GM12878 (cell line): ENCODE measurements at regions not wholly inside any gene's neighbourhood (a gene's known extent, or its start where the extent isn't known, plus 50 kb on each side); places are given as distances from the start of the nearest gene placed in this dataset.

ENCODE experiments used
- ATAC-seq: fragments of 200-7000 bp; cut with Tn5 transposase; 3 replicates; pipeline ENCODE4 v1.9.1; 2020; ENCODE audit warnings: mild to moderate bottlenecking, moderate library complexity
- BruUV-seq: library from RNA; stranded (reverse); fragments of 400-500 nt; replicated peaks from 2 replicates; lab custom pipeline; 2021; lab: Mats Ljungman, UMichigan
- CTCF ChIA-PET: fragments of 300-600 bp; sonication (Branson Sonifier 250); formaldehyde crosslinking; extraction: SDS; loops from one replicate; lab custom pipeline; 2021; ENCODE audit warnings: inconsistent platforms; lab: Yijun Ruan, JAX
- POLR2A ChIA-PET: fragments of 350-600 bp; formaldehyde crosslinking; extraction: SDS; loops from one replicate; lab custom pipeline; 2021; ENCODE audit warnings: inconsistent platforms; lab: Charles Lee
- RAD21 ChIA-PET: fragments of 300-600 bp; sonication (Branson Sonifier 250); formaldehyde crosslinking; loops from one replicate; lab custom pipeline; 2023; ENCODE audit warnings: antibody characterized with exemption; ENCODE audit not compliant: unreplicated experiment; lab: Charles Lee
- SMC1A ChIA-PET: fragments of 300-600 bp; sonication (Branson Sonifier 250); formaldehyde crosslinking; loops from one replicate; lab custom pipeline; 2023; ENCODE audit not compliant: unreplicated experiment, uncharacterized antibody; lab: Charles Lee
- DNase-seq: peaks from one replicate; pipeline ENCODE4 v3.0.0-alpha.2; 2011; ENCODE audit warnings: low read depth, low spot score
- FAIRE-seq: peaks from 3 replicates; lab custom pipeline; 2011; peaks lifted over from hg19 to GRCh38; lab: Jason Lieb, UNC
- H2AFZ ChIP-seq: 2 replicates; pipeline ENCODE4 v1.6.0; 2011; ENCODE audit warnings: low read depth, low read length, control low read depth; ENCODE audit not compliant: control insufficient read depth
- H3K27ac ChIP-seq: 2 replicates; pipeline ENCODE4 v1.5.1; 2011; ENCODE audit warnings: control low read depth; ENCODE audit not compliant: control insufficient read depth, insufficient read depth
- H3K27me3 ChIP-seq, 2 experiments: replicated peaks in 1 of 2; 2 replicates each; pipeline versions ENCODE4 v1.6.0 to v1.6.1; 2011; ENCODE audit warnings: low read length in 1 of 2; ENCODE audit not compliant: control insufficient read depth in 2 of 2, insufficient read depth in 2 of 2
- H3K36me3 ChIP-seq, 2 experiments: 2 replicates each; pipeline ENCODE4 v1.5.1; 2011; ENCODE audit warnings: low read length in 1 of 2; ENCODE audit not compliant: control insufficient read depth in 2 of 2, insufficient read depth in 2 of 2
- H3K4me1 ChIP-seq: 2 replicates; pipeline ENCODE4 v1.6.1; 2011; ENCODE audit warnings: mild to moderate bottlenecking, low read length, moderate library complexity, mixed read lengths; ENCODE audit not compliant: control insufficient read depth, insufficient read depth
- H3K4me2 ChIP-seq: 2 replicates; pipeline ENCODE4 v1.6.0; 2011; ENCODE audit warnings: control low read depth; ENCODE audit not compliant: control insufficient read depth, insufficient read depth
- H3K4me3 ChIP-seq: fragments of 200-600 bp; sonication (generic); 2 replicates; pipeline ENCODE4 v1.5.1; 2016
- H3K79me2 ChIP-seq: 2 replicates; pipeline ENCODE4 v1.6.0; 2011; ENCODE audit warnings: low read length; ENCODE audit not compliant: control insufficient read depth, insufficient read depth
- H3K9ac ChIP-seq: 2 replicates; pipeline ENCODE4 v1.8.0; 2011; ENCODE audit warnings: low read length, control low read depth, mixed read lengths; ENCODE audit not compliant: control insufficient read depth, insufficient read depth
- H3K9me3 ChIP-seq: replicated peaks from 3 replicates; pipeline ENCODE4 v1.5.1; 2011; ENCODE audit warnings: mild to moderate bottlenecking, low read length; ENCODE audit not compliant: control insufficient read depth, insufficient read depth
- H4K20me1 ChIP-seq: 2 replicates; pipeline ENCODE4 v1.6.0; 2011; ENCODE audit not compliant: control insufficient read depth, insufficient read depth
- ESRRA ChIP-seq: IDR thresholded peaks from 2 replicates; pipeline ENCODE4 v1.6.1; 2012; ENCODE audit warnings: mild to moderate bottlenecking, low read length, improper control_type of control experiment
- EZH2 ChIP-seq: IDR thresholded peaks from 2 replicates; pipeline ENCODE4 v1.6.1; 2012; ENCODE audit warnings: low read depth, mild to moderate bottlenecking, control low read depth, inconsistent platforms, low read length, borderline replicate concordance; ENCODE audit not compliant: control insufficient read depth
- NFYB ChIP-seq: IDR thresholded peaks from 2 replicates; pipeline ENCODE4 v1.6.1; 2011; ENCODE audit warnings: low read depth, mild to moderate bottlenecking, low read length, improper control_type of control experiment, moderate library complexity; ENCODE audit not compliant: insufficient read depth
- RAD21 ChIP-seq: IDR thresholded peaks from 2 replicates; pipeline ENCODE4 v1.6.1; 2011; ENCODE audit warnings: mild to moderate bottlenecking, low read depth, low read length, moderate library complexity; ENCODE audit not compliant: insufficient read depth
- ZNF384 ChIP-seq: IDR thresholded peaks from 2 replicates; pipeline ENCODE4 v1.6.1; 2012; ENCODE audit warnings: low read depth, mild to moderate bottlenecking, low read length, improper control_type of control experiment, borderline replicate concordance
- WGBS: methylation state at CpG from one replicate; pipeline ENCODE4 v1.1.6; 2016; ENCODE audit warnings: low lambda C conversion rate; ENCODE audit not compliant: insufficient replicate concordance, insufficient coverage; ENCODE audit errors: missing lambda C conversion rate; 5-methylcytosine and 5-hydroxymethylcytosine counted together
- in situ Hi-C: fragments of 300-500 bp; cut with MboI; formaldehyde crosslinking; loops from 9 replicates; pipeline ENCODE4 v1.14.3; 2018; ENCODE audit warnings: mixed read lengths
- intact Hi-C: fragments of 100-400 bp; cut with micrococcal nuclease; formaldehyde crosslinking; loops from one replicate; pipeline ENCODE4 v1.14.2; 2022; ENCODE audit not compliant: unreplicated experiment

DNA sequence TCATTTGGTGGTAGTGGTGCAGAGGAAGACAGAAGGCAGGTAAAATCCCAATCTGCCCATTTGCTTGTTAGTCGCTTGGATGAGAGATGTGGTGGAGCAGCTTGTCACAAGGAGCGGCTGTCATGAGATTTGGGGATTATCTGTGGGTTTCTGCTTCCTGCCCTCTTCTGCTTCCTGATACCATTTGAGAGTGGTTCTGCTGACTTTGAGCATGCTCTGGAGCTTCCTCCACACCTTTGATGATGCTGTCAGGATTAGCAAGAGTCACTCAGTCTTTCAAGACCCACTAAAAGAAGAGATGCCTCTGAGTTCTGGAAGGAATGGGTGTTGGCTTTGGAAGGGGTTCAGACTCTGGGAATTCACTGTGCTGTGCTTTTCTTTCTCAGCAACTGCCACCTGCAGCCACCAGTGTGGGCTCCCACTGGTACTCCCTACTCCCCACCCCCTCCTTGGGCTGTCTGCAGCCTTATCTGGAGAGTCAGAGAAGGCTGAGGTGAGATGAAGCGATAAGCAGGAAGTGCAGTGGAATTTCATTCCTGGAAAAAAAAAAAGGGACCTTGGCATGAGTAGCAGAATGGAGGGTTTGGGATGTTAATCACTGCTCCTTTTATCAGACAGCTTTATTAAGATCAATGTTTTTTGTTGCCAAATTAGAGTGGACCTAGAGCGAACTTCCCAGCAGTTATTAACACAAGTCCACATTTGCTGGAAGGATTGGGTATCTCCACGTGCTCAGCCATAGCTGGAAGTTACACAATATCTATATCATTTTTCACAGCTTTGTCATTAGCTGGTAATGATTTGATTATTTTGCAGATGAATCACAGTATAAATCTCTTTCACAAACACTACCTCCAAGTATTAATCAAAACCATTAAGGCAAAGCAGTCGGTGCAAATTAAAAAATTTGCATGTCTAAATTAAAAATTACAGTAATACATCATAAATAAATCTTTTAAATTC, 233.0 kb upstream of the SATB1 start:
- no peak overlapping the region for H3K4me3 ChIP-seq
- SMC1A ChIA-PET: interaction anchor here (0.8 to 2.0 kb wide), 5 partner anchors 9 to 41 kb away, joined by 3 to 6 read pairs (median 4); no protein-coding TSS in a partner anchor
- CTCF ChIA-PET: interaction anchor here (0.6 kb wide), 2 partner anchors 16 to 718 kb away, joined by 3 read pairs; no protein-coding TSS in a partner anchor
- H3K9me3 ChIP-seq: no peaks in the 10 kb centered on the region
- RAD21 ChIA-PET: interaction anchor here (1.0 kb wide), 1 partner anchor 58 kb away, joined by 3 read pairs; no protein-coding TSS in a partner anchor
- no peak overlapping the region for H3K27ac ChIP-seq
- H3K79me2 ChIP-seq: no peaks in the 10 kb centered on the region
- intact Hi-C loops: no loop called here
- no TSS peak for BruUV-seq
- DNase-seq (no peak), FAIRE-seq (no peak), ATAC-seq (no peak)
- H3K36me3 ChIP-seq: no peaks in the 10 kb centered on the region
- H4K20me1 ChIP-seq: no peaks in the 10 kb centered on the region
- in situ Hi-C loops: no loop called here
- POLR2A ChIA-PET: interaction anchor here (0.7 kb wide), 1 partner anchor 62 kb away, joined by 3 read pairs; no protein-coding TSS in a partner anchor
- no peak overlapping the region for H2AFZ ChIP-seq
- WGBS: 30% methylated on average over 6 of the region's 6 CpGs
- TF ChIP-seq ZNF384: no peak
- TF ChIP-seq RAD21: no peak
- TF ChIP-seq EZH2: no peak
- TF ChIP-seq NFYB: no peak
- TF ChIP-seq ESRRA: no peak
- H3K4me1 ChIP-seq: no peaks in the 10 kb centered on the region
- H3K9ac ChIP-seq: no peak overlapping the region
- no peaks in the 10 kb centered on the region for H3K27me3 ChIP-seq
- no peak overlapping the region for H3K4me2 ChIP-seq
